GM12878 (cell line): ENCODE measurements at regions not wholly inside any gene's neighbourhood (a gene's known extent, or its start where the extent isn't known, plus 50 kb on each side); places are given as distances from the start of the nearest gene placed in this dataset.

ENCODE experiments used
- ATAC-seq: fragments of 200-7000 bp; cut with Tn5 transposase; 3 replicates; pipeline ENCODE4 v1.9.1; 2020; ENCODE audit warnings: mild to moderate bottlenecking, moderate library complexity
- BruUV-seq: library from RNA; stranded (reverse); fragments of 400-500 nt; replicated peaks from 2 replicates; lab custom pipeline; 2021; lab: Mats Ljungman, UMichigan
- CTCF ChIA-PET: fragments of 300-600 bp; sonication (Branson Sonifier 250); formaldehyde crosslinking; extraction: SDS; loops from one replicate; lab custom pipeline; 2021; ENCODE audit warnings: inconsistent platforms; lab: Yijun Ruan, JAX
- POLR2A ChIA-PET: fragments of 350-600 bp; formaldehyde crosslinking; extraction: SDS; loops from one replicate; lab custom pipeline; 2021; ENCODE audit warnings: inconsistent platforms; lab: Charles Lee
- RAD21 ChIA-PET: fragments of 300-600 bp; sonication (Branson Sonifier 250); formaldehyde crosslinking; loops from one replicate; lab custom pipeline; 2023; ENCODE audit warnings: antibody characterized with exemption; ENCODE audit not compliant: unreplicated experiment; lab: Charles Lee
- SMC1A ChIA-PET: fragments of 300-600 bp; sonication (Branson Sonifier 250); formaldehyde crosslinking; loops from one replicate; lab custom pipeline; 2023; ENCODE audit not compliant: unreplicated experiment, uncharacterized antibody; lab: Charles Lee
- DNase-seq: peaks from one replicate; pipeline ENCODE4 v3.0.0-alpha.2; 2011; ENCODE audit warnings: low read depth, low spot score
- FAIRE-seq: peaks from 3 replicates; lab custom pipeline; 2011; peaks lifted over from hg19 to GRCh38; lab: Jason Lieb, UNC
- H2AFZ ChIP-seq: 2 replicates; pipeline ENCODE4 v1.6.0; 2011; ENCODE audit warnings: low read depth, low read length, control low read depth; ENCODE audit not compliant: control insufficient read depth
- H3K27ac ChIP-seq: 2 replicates; pipeline ENCODE4 v1.5.1; 2011; ENCODE audit warnings: control low read depth; ENCODE audit not compliant: control insufficient read depth, insufficient read depth
- H3K27me3 ChIP-seq, 2 experiments: replicated peaks in 1 of 2; 2 replicates each; pipeline versions ENCODE4 v1.6.0 to v1.6.1; 2011; ENCODE audit warnings: low read length in 1 of 2; ENCODE audit not compliant: control insufficient read depth in 2 of 2, insufficient read depth in 2 of 2
- H3K36me3 ChIP-seq, 2 experiments: 2 replicates each; pipeline ENCODE4 v1.5.1; 2011; ENCODE audit warnings: low read length in 1 of 2; ENCODE audit not compliant: control insufficient read depth in 2 of 2, insufficient read depth in 2 of 2
- H3K4me1 ChIP-seq: 2 replicates; pipeline ENCODE4 v1.6.1; 2011; ENCODE audit warnings: mild to moderate bottlenecking, low read length, moderate library complexity, mixed read lengths; ENCODE audit not compliant: control insufficient read depth, insufficient read depth
- H3K4me2 ChIP-seq: 2 replicates; pipeline ENCODE4 v1.6.0; 2011; ENCODE audit warnings: control low read depth; ENCODE audit not compliant: control insufficient read depth, insufficient read depth
- H3K4me3 ChIP-seq: fragments of 200-600 bp; sonication (generic); 2 replicates; pipeline ENCODE4 v1.5.1; 2016
- H3K79me2 ChIP-seq: 2 replicates; pipeline ENCODE4 v1.6.0; 2011; ENCODE audit warnings: low read length; ENCODE audit not compliant: control insufficient read depth, insufficient read depth
- H3K9ac ChIP-seq: 2 replicates; pipeline ENCODE4 v1.8.0; 2011; ENCODE audit warnings: low read length, control low read depth, mixed read lengths; ENCODE audit not compliant: control insufficient read depth, insufficient read depth
- H3K9me3 ChIP-seq: replicated peaks from 3 replicates; pipeline ENCODE4 v1.5.1; 2011; ENCODE audit warnings: mild to moderate bottlenecking, low read length; ENCODE audit not compliant: control insufficient read depth, insufficient read depth
- H4K20me1 ChIP-seq: 2 replicates; pipeline ENCODE4 v1.6.0; 2011; ENCODE audit not compliant: control insufficient read depth, insufficient read depth
- CHD2 ChIP-seq: IDR thresholded peaks from 2 replicates; pipeline ENCODE4 v1.6.1; 2011; ENCODE audit warnings: low read depth, low read length, improper control_type of control experiment, borderline replicate concordance
- CREM ChIP-seq: IDR thresholded peaks from 2 replicates; pipeline ENCODE4 v1.6.1; 2014; ENCODE audit warnings: antibody characterized with exemption, low read depth
- FOXM1 ChIP-seq: IDR thresholded peaks from 2 replicates; pipeline ENCODE4 v1.6.1; 2012; ENCODE audit warnings: low read depth, mild to moderate bottlenecking, inconsistent platforms, low read length, moderate library complexity
- IKZF2 ChIP-seq, 2 experiments: fragments of 450-650 bp; IDR thresholded peaks; 2 replicates each; pipeline ENCODE4 v1.6.1; 2017; ENCODE audit warnings: mild to moderate bottlenecking in 2 of 2, moderate library complexity in 2 of 2
- MYC ChIP-seq: IDR thresholded peaks from 2 replicates; pipeline ENCODE4 v1.6.1; 2011; ENCODE audit warnings: mild to moderate bottlenecking, low read length, moderate library complexity, inconsistent platforms; ENCODE audit not compliant: insufficient read depth, insufficient replicate concordance, insufficient read length, severe bottlenecking
- RAD21 ChIP-seq: IDR thresholded peaks from 2 replicates; pipeline ENCODE4 v1.6.1; 2011; ENCODE audit warnings: mild to moderate bottlenecking, low read depth, low read length, moderate library complexity; ENCODE audit not compliant: insufficient read depth
- SP1 ChIP-seq: IDR thresholded peaks from one replicate; pipeline ENCODE4 v1.6.1; 2011; ENCODE audit warnings: low read depth, low read length
- SPI1 ChIP-seq: IDR thresholded peaks from 2 replicates; pipeline ENCODE4 v1.6.1; 2011; ENCODE audit warnings: low read depth, mild to moderate bottlenecking, low read length, moderate library complexity, borderline replicate concordance; ENCODE audit not compliant: insufficient read depth
- STAT3 ChIP-seq: IDR thresholded peaks from 2 replicates; pipeline ENCODE4 v1.6.1; 2011; ENCODE audit warnings: low read depth, low read length, improper control_type of control experiment
- SUZ12 ChIP-seq: fragments of 200-600 bp; sonication (generic); IDR thresholded peaks from one replicate; pipeline ENCODE4 v1.6.1; 2018; ENCODE audit warnings: antibody characterized with exemption, mild to moderate bottlenecking; ENCODE audit not compliant: unreplicated experiment
- YBX1 ChIP-seq: fragments of 450-650 bp; IDR thresholded peaks from 2 replicates; pipeline ENCODE4 v1.6.1; 2016; ENCODE audit warnings: antibody characterized with exemption
- WGBS: methylation state at CpG from one replicate; pipeline ENCODE4 v1.1.6; 2016; ENCODE audit warnings: low lambda C conversion rate; ENCODE audit not compliant: insufficient replicate concordance, insufficient coverage; ENCODE audit errors: missing lambda C conversion rate; 5-methylcytosine and 5-hydroxymethylcytosine counted together
- in situ Hi-C: fragments of 300-500 bp; cut with MboI; formaldehyde crosslinking; loops from 9 replicates; pipeline ENCODE4 v1.14.3; 2018; ENCODE audit warnings: mixed read lengths
- intact Hi-C: fragments of 100-400 bp; cut with micrococcal nuclease; formaldehyde crosslinking; loops from one replicate; pipeline ENCODE4 v1.14.2; 2022; ENCODE audit not compliant: unreplicated experiment
- TF ChIP-seq, protein P1 (sequence below): fragments of 450-650 bp; formaldehyde crosslinking; IDR thresholded peaks from 2 replicates; pipeline ENCODE4 v1.5.0; 2022; ENCODE audit warnings: mild to moderate bottlenecking, missing genetic modification characterization
- TF ChIP-seq, protein P2 (sequence below): IDR thresholded peaks from 2 replicates; pipeline ENCODE4 v1.6.1; 2011; ENCODE audit warnings: mild to moderate bottlenecking, low read depth, low read length, moderate library complexity; ENCODE audit not compliant: insufficient replicate concordance

DNA sequence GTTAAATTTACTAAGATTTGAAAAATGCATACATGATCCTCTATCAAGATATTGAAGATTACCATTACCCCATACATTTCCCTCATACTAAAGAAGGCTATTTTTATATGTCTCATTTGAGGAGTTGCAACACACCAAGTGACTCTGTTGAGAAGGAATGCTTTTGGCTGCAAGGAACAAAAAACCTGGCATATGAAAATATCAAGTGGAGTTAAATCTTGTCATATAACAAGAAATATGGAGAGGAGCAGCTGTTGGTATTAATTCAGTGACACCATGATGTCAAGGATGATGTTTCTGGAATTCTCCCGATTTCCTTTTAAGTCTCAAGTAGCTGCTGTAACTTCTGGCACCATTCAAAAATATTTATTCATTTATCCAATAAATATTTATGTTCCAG, 193.8 kb downstream of the CSNK1G3 start:
- 0% methylated on average over 1 of the region's 1 CpG for WGBS
- Histone ChIP-seq H3K9ac (no peak overlapping the region), H3K4me1 (no peaks in the 10 kb centered on the region), H3K79me2 (no peaks in the 10 kb centered on the region), H3K4me2 (no peak overlapping the region), H3K9me3 (no peaks in the 10 kb centered on the region; the same call in 2 of the 3 replicates), H3K36me3 (no peaks in the 10 kb centered on the region), H2AFZ (no peak overlapping the region), H3K27ac (no peak overlapping the region), H4K20me1 (no peaks in the 10 kb centered on the region), H3K27me3 (no peaks in the 10 kb centered on the region), H3K4me3 (no peak overlapping the region)
- FAIRE-seq (no peak), DNase-seq (no peak), ATAC-seq (no peak)
- in situ Hi-C loops (no loop called here), intact Hi-C loops (no loop called here)
- TF ChIP-seq CHD2, result no peak
- ChIA-PET CTCF (interaction anchor here (0.7 kb wide), 1 partner anchor 69 kb away, joined by 3 read pairs; no protein-coding TSS in a partner anchor), RAD21 (no interaction called here), SMC1A (interaction anchor here (1.9 kb wide), 1 partner anchor 10 kb away, joined by 4 read pairs; no protein-coding TSS in a partner anchor), POLR2A (no interaction called here)
- no TSS peak for BruUV-seq

DNA sequence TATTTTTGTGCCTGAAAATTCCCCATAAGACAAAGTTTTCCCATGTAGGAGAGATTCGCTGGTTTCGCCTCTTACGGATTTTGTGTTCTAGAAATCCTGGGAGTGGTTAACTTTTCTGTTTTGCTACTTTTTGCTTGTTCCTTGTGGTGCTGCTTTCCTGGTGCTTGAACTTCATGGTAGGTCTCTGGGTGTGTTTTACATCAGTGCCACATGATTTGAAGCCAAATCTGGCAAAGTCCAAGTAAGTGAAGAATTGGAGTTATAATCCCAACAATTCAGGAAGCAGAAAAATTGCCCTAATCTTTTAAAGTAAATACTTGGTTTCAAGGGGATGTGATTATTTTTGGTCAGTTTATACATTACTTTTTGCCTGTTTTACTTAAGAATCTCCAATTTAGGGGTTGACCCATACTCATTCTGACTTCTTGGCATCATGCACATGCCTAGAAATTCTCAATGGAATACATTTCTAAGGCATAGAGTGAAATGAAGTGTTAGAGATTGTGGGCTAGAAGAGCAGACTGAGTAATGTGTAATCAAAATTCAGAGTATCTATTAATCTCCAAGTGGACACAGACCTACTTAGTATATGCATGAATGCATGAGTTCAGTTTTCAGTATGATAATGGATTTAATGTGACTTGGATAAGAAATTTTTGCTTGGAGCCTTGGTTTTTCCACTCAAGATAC, 189.7 kb downstream of the CSNK1G3 start:
- H3K4me1 ChIP-seq, result no peaks in the 10 kb centered on the region
- no peaks in the 10 kb centered on the region for H3K79me2 ChIP-seq
- H2AFZ ChIP-seq, result no peak overlapping the region
- intact Hi-C loops, result no loop called here
- no peak overlapping the region for H3K9ac ChIP-seq
- no TSS peak for BruUV-seq
- no peak overlapping the region for H3K4me2 ChIP-seq
- H3K27me3 ChIP-seq, result no peaks in the 10 kb centered on the region
- FAIRE-seq (no peak), DNase-seq (no peak), ATAC-seq (no peak)
- in situ Hi-C loops, result no loop called here
- 84% methylated on average over 3 of the region's 3 CpGs for WGBS
- no peak overlapping the region for H3K27ac ChIP-seq
- no peaks in the 10 kb centered on the region for H4K20me1 ChIP-seq
- RAD21 ChIA-PET, result no interaction called here
- no peaks in the 10 kb centered on the region for H3K36me3 ChIP-seq
- H3K9me3 ChIP-seq, result no peaks in the 10 kb centered on the region; the same call in 2 of the 3 replicates
- H3K4me3 ChIP-seq, result no peak overlapping the region
- SMC1A ChIA-PET, result no interaction called here
- POLR2A ChIA-PET, result no interaction called here
- CTCF ChIA-PET, result no interaction called here
- no peak for TF ChIP-seq SP1
- no peak for TF ChIP-seq YBX1
- TF ChIP-seq, protein P1, sequence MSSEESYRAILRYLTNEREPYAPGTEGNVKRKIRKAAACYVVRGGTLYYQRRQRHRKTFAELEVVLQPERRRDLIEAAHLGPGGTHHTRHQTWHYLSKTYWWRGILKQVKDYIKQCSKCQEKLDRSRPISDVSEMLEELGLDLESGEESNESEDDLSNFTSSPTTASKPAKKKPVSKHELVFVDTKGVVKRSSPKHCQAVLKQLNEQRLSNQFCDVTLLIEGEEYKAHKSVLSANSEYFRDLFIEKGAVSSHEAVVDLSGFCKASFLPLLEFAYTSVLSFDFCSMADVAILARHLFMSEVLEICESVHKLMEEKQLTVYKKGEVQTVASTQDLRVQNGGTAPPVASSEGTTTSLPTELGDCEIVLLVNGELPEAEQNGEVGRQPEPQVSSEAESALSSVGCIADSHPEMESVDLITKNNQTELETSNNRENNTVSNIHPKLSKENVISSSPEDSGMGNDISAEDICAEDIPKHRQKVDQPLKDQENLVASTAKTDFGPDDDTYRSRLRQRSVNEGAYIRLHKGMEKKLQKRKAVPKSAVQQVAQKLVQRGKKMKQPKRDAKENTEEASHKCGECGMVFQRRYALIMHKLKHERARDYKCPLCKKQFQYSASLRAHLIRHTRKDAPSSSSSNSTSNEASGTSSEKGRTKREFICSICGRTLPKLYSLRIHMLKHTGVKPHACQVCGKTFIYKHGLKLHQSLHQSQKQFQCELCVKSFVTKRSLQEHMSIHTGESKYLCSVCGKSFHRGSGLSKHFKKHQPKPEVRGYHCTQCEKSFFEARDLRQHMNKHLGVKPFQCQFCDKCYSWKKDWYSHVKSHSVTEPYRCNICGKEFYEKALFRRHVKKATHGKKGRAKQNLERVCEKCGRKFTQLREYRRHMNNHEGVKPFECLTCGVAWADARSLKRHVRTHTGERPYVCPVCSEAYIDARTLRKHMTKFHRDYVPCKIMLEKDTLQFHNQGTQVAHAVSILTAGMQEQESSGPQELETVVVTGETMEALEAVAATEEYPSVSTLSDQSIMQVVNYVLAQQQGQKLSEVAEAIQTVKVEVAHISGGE (CRISPR knock-in tag), result no peak
- TF ChIP-seq CREM, result no peak
- TF ChIP-seq CHD2, result no peak
- no peak for TF ChIP-seq SUZ12
- no peak for TF ChIP-seq STAT3
- TF ChIP-seq FOXM1, result no peak
- TF ChIP-seq RAD21, result no peak
- TF ChIP-seq MYC, result no peak
- no peak for TF ChIP-seq IKZF2 (IDR thresholded peaks at IDR 0.05)
- TF ChIP-seq, protein P2, sequence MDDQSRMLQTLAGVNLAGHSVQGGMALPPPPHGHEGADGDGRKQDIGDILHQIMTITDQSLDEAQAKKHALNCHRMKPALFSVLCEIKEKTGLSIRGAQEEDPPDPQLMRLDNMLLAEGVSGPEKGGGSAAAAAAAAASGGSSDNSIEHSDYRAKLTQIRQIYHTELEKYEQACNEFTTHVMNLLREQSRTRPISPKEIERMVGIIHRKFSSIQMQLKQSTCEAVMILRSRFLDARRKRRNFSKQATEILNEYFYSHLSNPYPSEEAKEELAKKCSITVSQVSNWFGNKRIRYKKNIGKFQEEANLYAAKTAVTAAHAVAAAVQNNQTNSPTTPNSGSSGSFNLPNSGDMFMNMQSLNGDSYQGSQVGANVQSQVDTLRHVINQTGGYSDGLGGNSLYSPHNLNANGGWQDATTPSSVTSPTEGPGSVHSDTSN, result no peak
- no peak for TF ChIP-seq SPI1
